HuH-7 (cell line): ENCODE measurements at regions not wholly inside any gene's neighbourhood (a gene's known extent, or its start where the extent isn't known, plus 50 kb on each side); places are given as distances from the start of the nearest gene placed in this dataset.

Experiments used
- DNase-seq: peaks from one replicate; pipeline ENCODE4 v3.0.0; 2011; ENCODE audit warnings: low spot score

GRCh38 chr3:182469086-182469485, 324.2 kb upstream of the ATP11B start:
- no peak for DNase-seq

- no peak for DNase-seq
Observed at GRCh38 chr3:182470187-182470586, 323.1 kb upstream of the ATP11B start.

- no peak for DNase-seq
Observed at GRCh38 chr3:182473191-182473710, 320.1 kb upstream of the ATP11B start.

GRCh38 chr3:182478369-182478768, 314.9 kb upstream of the ATP11B start:
- no peak for DNase-seq

GRCh38 chr3:182479419-182480336, 313.6 kb upstream of the ATP11B start:
- no peak for DNase-seq

GRCh38 chr3:182482705-182483104, 310.6 kb upstream of the ATP11B start:
- no peak for DNase-seq

- no peak for DNase-seq
Observed at GRCh38 chr3:182484682-182485081, 308.6 kb upstream of the ATP11B start.

GRCh38 chr3:182485301-182485700, 308.0 kb upstream of the ATP11B start:
- no peak for DNase-seq

- no peak for DNase-seq
Observed at GRCh38 chr3:182486463-182486862, 306.8 kb upstream of the ATP11B start.

- no peak for DNase-seq
Observed at GRCh38 chr3:182487143-182487542, 306.2 kb upstream of the ATP11B start.

GRCh38 chr3:182487611-182488010, 305.7 kb upstream of the ATP11B start:
- no peak for DNase-seq

- peak; percentile 13 for DNase-seq
Observed at GRCh38 chr3:182490596-182491491, 302.5 kb upstream of the ATP11B start.

GRCh38 chr3:182491577-182491976, 301.7 kb upstream of the ATP11B start:
- DNase-seq: no peak

GRCh38 chr3:182492536-182492935, 300.8 kb upstream of the ATP11B start:
- no peak for DNase-seq

- no peak for DNase-seq
Observed at GRCh38 chr3:182500289-182500688, 293.0 kb upstream of the ATP11B start.

- DNase-seq: no peak
Observed at GRCh38 chr3:182501856-182502255, 291.4 kb upstream of the ATP11B start.

GRCh38 chr3:182503401-182503800, 289.9 kb upstream of the ATP11B start:
- no peak for DNase-seq

- DNase-seq: no peak
Observed at GRCh38 chr3:182508919-182509711, 284.2 kb upstream of the ATP11B start.

GRCh38 chr3:182509844-182510460, 283.4 kb upstream of the ATP11B start:
- DNase-seq: no peak

GRCh38 chr3:182514236-182514964, 278.9 kb upstream of the ATP11B start:
- DNase-seq: no peak
